ENCODE measurements at regions not wholly inside any gene's neighbourhood (a gene's known extent, or its start where the extent isn't known, plus 50 kb on each side); places are given as distances from the start of the nearest gene placed in this dataset.
"Not testable (repeated sequence)": the region's sequence is repeated elsewhere in the genome, so short reads cannot be mapped to it uniquely, and the experiment has no call there.

- not testable (repeated sequence) for DNase-seq; H3K27ac ChIP-seq; H3K36me3 ChIP-seq; H3K27me3 ChIP-seq (ENCODE audit: insufficient read depth, low read depth, severe bottlenecking); H3K9me3 ChIP-seq (ENCODE audit: severe bottlenecking); H3K4me3 ChIP-seq (ENCODE audit: low read depth, low read length)
These were observed 108.1 kb downstream of the PROX1 start for GRCh38 chr1:214095896-214096295.

DNA sequence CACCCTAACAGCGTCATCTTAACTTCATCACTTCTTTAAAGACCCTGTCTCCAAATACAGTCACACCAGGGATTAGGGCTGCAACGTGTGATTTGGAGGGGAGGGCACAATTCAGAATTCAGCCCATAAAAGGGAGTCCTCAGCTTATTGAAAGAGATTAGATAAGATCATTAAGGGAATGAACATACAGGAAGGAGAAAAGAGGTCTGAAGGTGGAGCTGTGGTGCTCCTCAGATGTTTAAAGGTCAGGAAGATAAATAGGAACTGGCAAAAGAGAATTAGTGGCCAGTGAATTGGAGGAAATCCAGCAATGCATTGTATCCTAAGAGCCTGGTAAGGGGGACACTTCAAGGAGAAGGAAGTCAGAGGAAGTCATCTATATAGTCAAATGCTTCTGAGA is 113.5 kb downstream of the PROX1 start:
- peaks cover 5% of the 10 kb centered on the region for H3K27me3 ChIP-seq (ENCODE audit: insufficient read depth, low read depth, severe bottlenecking)
- H3K27ac ChIP-seq = no peak overlapping the region
- peaks cover 3% of the 10 kb centered on the region for H3K9me3 ChIP-seq (ENCODE audit: severe bottlenecking)
- H3K4me3 ChIP-seq (ENCODE audit: low read depth, low read length) = no peak overlapping the region
- no peaks in the 10 kb centered on the region for H3K36me3 ChIP-seq
- TF ChIP-seq, protein P1, sequence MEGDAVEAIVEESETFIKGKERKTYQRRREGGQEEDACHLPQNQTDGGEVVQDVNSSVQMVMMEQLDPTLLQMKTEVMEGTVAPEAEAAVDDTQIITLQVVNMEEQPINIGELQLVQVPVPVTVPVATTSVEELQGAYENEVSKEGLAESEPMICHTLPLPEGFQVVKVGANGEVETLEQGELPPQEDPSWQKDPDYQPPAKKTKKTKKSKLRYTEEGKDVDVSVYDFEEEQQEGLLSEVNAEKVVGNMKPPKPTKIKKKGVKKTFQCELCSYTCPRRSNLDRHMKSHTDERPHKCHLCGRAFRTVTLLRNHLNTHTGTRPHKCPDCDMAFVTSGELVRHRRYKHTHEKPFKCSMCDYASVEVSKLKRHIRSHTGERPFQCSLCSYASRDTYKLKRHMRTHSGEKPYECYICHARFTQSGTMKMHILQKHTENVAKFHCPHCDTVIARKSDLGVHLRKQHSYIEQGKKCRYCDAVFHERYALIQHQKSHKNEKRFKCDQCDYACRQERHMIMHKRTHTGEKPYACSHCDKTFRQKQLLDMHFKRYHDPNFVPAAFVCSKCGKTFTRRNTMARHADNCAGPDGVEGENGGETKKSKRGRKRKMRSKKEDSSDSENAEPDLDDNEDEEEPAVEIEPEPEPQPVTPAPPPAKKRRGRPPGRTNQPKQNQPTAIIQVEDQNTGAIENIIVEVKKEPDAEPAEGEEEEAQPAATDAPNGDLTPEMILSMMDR (IDR thresholded peaks at IDR 0.05; ENCODE audit: low read depth, low read length) = no peak
- no peak for DNase-seq

- TF ChIP-seq, protein P1 (IDR thresholded peaks at IDR 0.05; ENCODE audit: low read depth, low read length) = no peak
- no peak overlapping the region for H3K27ac ChIP-seq
- DNase-seq = no peak
- peaks cover 3% of the 10 kb centered on the region for H3K9me3 ChIP-seq (ENCODE audit: severe bottlenecking)
- peaks cover 5% of the 10 kb centered on the region for H3K27me3 ChIP-seq (ENCODE audit: insufficient read depth, low read depth, severe bottlenecking)
- no peaks in the 10 kb centered on the region for H3K36me3 ChIP-seq
- no peak overlapping the region for H3K4me3 ChIP-seq (ENCODE audit: low read depth, low read length)
These were observed 114.1 kb downstream of the PROX1 start for GRCh38 chr1:214101828-214102227.

DNA sequence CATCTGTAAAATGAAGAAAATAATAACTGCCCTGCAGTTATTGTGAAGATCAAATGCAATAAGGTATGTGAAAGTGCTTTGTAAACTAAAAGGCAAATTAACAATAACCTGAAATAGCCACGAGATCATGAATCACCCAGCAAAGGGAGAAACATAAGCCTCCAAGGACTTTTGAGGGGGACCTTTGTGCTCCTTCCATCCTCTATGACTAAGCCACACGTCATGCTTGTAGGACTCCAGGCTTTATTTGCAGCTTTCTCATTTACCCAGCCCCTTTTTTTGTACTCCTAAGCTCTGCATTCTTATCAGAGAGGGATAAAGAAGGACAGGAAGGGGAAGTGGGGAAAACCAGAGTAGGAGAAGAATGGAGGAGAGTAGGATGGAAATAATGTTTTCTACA is 115.1 kb downstream of the PROX1 start:
- TF ChIP-seq, protein P1 (IDR thresholded peaks at IDR 0.05; ENCODE audit: low read depth, low read length) = no peak
- H3K27me3 ChIP-seq (ENCODE audit: insufficient read depth, low read depth, severe bottlenecking) = peaks cover 5% of the 10 kb centered on the region
- no peaks in the 10 kb centered on the region for H3K36me3 ChIP-seq
- no peak for DNase-seq
- H3K27ac ChIP-seq = no peak overlapping the region
- peaks cover 3% of the 10 kb centered on the region for H3K9me3 ChIP-seq (ENCODE audit: severe bottlenecking)
- H3K4me3 ChIP-seq (ENCODE audit: low read depth, low read length) = no peak overlapping the region

DNA sequence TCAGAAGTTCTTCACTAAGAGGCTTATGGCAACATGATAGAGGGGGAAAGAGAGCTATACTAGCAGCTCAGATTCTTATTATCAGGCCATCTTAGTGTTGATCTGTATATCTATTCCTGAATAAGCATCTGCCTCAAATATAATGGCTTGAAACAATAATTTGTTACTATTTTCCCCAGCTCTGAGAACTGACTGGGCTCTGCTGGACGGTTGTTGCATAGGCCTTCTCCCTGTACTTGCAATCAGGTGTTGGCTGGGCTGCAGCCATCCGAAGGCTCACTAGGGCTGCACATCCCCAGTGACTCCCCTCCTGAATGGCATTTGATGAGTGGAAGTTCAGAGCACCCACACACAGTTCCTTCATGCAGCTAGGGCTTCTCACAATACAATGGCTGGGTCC is 116.0 kb downstream of the PROX1 start:
- H3K27me3 ChIP-seq (ENCODE audit: insufficient read depth, low read depth, severe bottlenecking) = peaks cover 5% of the 10 kb centered on the region
- no peaks in the 10 kb centered on the region for H3K36me3 ChIP-seq

GRCh38 chr1:214106375-214106774 is 118.6 kb downstream of the PROX1 start:
- H3K4me3 ChIP-seq (ENCODE audit: low read depth, low read length) = no peak overlapping the region
- peaks cover 5% of the 10 kb centered on the region for H3K27me3 ChIP-seq (ENCODE audit: insufficient read depth, low read depth, severe bottlenecking)
- peaks cover 3% of the 10 kb centered on the region for H3K9me3 ChIP-seq (ENCODE audit: severe bottlenecking)
- TF ChIP-seq, protein P1 (IDR thresholded peaks at IDR 0.05; ENCODE audit: low read depth, low read length) = no peak
- DNase-seq = no peak
- H3K36me3 ChIP-seq = no peaks in the 10 kb centered on the region
- no peak overlapping the region for H3K27ac ChIP-seq

More for the DNA sequence above, 116.0 kb downstream of the PROX1 start:
- Histone ChIP-seq H3K27ac (no peak overlapping the region), H3K9me3 (ENCODE audit: severe bottlenecking) (peaks cover 3% of the 10 kb centered on the region), H3K4me3 (ENCODE audit: low read depth, low read length) (no peak overlapping the region)
- no peak for DNase-seq
- TF ChIP-seq, protein P1 (IDR thresholded peaks at IDR 0.05; ENCODE audit: low read depth, low read length) = no peak

Data from WERI-Rb-1 (cell line).